Thyroid gland (tissue), 4 donors: ENCODE measurements at regions not wholly inside any gene's neighbourhood (a gene's known extent, or its start where the extent isn't known, plus 50 kb on each side); places are given as distances from the start of the nearest gene placed in this dataset.

Experiments
- CTCF ChIP-seq, 6 experiments: fragments of 200-600 bp in 3 of 6; fragments of 450-650 bp in 3 of 6; sonication (generic) in 3 of 6; IDR thresholded peaks; one replicate each; pipeline ENCODE4 v1.5.1; 2016 to 2019; ENCODE audit warnings: antibody characterized with exemption in 6 of 6, mild to moderate bottlenecking in 2 of 6, inconsistent platforms in 1 of 6, moderate library complexity in 1 of 6
- POLR2A ChIP-seq, 2 donors: fragments of 450-650 bp; IDR thresholded peaks; one replicate each; pipeline ENCODE4 v1.6.1; 2017; ENCODE audit warnings: antibody characterized with exemption in 2 of 2, mild to moderate bottlenecking in 2 of 2, moderate library complexity in 1 of 2

- TF ChIP-seq CTCF (IDR thresholded peaks at IDR 0.05) (no peak), POLR2A (IDR thresholded peaks at IDR 0.05) (no peak)
Observed at GRCh38 chr3:126279853-126280252, 77.4 kb downstream of the KLF15 start.
